Mammary epithelial cell (primary cell): ENCODE measurements at regions not wholly inside any gene's neighbourhood (a gene's known extent, or its start where the extent isn't known, plus 50 kb on each side); places are given as distances from the start of the nearest gene placed in this dataset.

Experiments
- EZH2 ChIP-seq: IDR thresholded peaks from 2 replicates; pipeline ENCODE4 v1.6.1; 2012; ENCODE audit warnings: low read length, inconsistent platforms, borderline replicate concordance
- TF ChIP-seq, protein P1 (sequence below), 2 donors: IDR thresholded peaks in 1 of 2; conservative IDR thresholded peaks in 1 of 2; 2 replicates each; pipeline ENCODE4 v1.5.1; 2011 to 2012; ENCODE audit warnings: inconsistent platforms in 2 of 2, low read length in 2 of 2, mild to moderate bottlenecking in 2 of 2, control low read depth in 1 of 2, low read depth in 1 of 2; ENCODE audit not compliant: insufficient read depth in 1 of 2; ENCODE audit errors: extremely low read depth in 1 of 2

DNA sequence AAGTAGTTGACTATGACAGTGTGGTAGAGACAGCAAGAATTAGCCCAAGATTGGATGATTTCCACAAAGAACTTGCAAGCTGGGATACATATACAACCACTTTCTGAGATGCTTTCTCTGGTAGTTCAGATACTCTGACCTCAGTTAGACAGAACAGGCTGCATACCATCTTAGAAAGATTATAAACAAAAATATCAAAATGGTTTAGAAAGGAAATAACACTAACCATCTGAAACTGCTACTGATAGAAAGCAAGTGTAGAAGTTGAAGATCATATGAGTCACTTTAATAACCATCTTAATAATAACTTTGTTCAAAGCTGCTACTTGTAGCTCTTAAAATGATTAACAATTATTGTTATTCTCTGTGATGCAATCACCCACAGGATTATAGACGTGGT is 255.4 kb upstream of the TTC29 start:
- TF ChIP-seq, protein P1, sequence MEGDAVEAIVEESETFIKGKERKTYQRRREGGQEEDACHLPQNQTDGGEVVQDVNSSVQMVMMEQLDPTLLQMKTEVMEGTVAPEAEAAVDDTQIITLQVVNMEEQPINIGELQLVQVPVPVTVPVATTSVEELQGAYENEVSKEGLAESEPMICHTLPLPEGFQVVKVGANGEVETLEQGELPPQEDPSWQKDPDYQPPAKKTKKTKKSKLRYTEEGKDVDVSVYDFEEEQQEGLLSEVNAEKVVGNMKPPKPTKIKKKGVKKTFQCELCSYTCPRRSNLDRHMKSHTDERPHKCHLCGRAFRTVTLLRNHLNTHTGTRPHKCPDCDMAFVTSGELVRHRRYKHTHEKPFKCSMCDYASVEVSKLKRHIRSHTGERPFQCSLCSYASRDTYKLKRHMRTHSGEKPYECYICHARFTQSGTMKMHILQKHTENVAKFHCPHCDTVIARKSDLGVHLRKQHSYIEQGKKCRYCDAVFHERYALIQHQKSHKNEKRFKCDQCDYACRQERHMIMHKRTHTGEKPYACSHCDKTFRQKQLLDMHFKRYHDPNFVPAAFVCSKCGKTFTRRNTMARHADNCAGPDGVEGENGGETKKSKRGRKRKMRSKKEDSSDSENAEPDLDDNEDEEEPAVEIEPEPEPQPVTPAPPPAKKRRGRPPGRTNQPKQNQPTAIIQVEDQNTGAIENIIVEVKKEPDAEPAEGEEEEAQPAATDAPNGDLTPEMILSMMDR (conservative IDR thresholded peaks at IDR 0.05 in 1 of 2, IDR thresholded peaks at IDR 0.05 in 1 of 2; ENCODE audit: extremely low read depth in 1 of 2, insufficient read depth in 1 of 2, low read depth in 1 of 2, low read length in 2 of 2) = no peak
- no peak for TF ChIP-seq EZH2
